CD4-positive, alpha-beta T cell treated with Interleukin-12 subunit alpha and Interleukin-12 subunit beta, for 1 hour (primary cell): ENCODE measurements at regions not wholly inside any gene's neighbourhood (a gene's known extent, or its start where the extent isn't known, plus 50 kb on each side); places are given as distances from the start of the nearest gene placed in this dataset.
"Not testable (repeated sequence)": the region's sequence is repeated elsewhere in the genome, so short reads cannot be mapped to it uniquely, and the experiment has no call there.

ENCODE experiments used
- DNase-seq: peaks from one replicate; pipeline ENCODE4 v3.0.0-alpha.2; 2020

DNA sequence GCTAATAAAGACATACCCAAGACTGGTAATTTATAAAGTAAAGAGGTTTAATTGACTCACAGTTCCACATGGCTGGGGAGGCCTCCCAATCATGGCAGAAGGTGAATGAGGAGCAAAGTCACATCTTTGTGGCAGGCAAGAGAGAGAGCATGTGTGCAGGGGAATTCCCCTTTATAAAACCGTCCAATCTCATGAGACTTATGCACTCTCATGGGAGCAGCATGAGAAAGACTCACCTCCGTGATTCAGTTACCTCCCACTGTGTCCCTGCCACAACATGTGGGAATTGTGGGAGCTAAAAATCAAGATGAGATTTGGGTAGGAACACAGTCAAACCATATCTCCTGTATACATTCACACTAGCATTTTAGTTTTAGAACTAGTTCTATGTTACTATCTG lies 101.7 kb upstream of the NIPA1 start:
- DNase-seq, result not testable (repeated sequence)

DNA sequence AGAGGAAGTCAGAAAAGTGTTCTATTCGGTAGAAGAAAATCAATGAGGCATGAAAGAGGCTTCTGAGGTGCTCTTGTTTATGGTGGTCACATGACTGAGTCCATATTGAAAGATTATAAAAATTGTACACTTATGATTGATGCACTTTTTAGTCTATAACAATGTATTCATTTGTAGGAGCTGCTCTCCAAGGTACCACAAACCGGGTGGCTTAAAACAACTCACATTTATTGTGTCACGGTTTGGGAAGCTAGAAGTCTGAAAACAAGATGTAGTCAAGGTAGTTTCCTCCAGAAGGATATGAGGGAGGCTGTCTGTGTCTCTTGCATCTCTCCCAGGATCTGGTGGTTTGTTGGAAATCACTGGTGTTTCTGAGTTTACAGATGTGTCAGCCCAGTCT lies 86.6 kb upstream of the NIPA1 start:
- DNase-seq, result not testable (repeated sequence)

GRCh38 chr15:22710831-22711341 lies 75.6 kb upstream of the NIPA1 start:
- DNase-seq, result not testable (repeated sequence)

GRCh38 chr15:22713933-22714332 lies 72.5 kb upstream of the NIPA1 start:
- DNase-seq, result not testable (repeated sequence)

GRCh38 chr15:22714358-22715132 lies 71.9 kb upstream of the NIPA1 start:
- not testable (repeated sequence) for DNase-seq

DNA sequence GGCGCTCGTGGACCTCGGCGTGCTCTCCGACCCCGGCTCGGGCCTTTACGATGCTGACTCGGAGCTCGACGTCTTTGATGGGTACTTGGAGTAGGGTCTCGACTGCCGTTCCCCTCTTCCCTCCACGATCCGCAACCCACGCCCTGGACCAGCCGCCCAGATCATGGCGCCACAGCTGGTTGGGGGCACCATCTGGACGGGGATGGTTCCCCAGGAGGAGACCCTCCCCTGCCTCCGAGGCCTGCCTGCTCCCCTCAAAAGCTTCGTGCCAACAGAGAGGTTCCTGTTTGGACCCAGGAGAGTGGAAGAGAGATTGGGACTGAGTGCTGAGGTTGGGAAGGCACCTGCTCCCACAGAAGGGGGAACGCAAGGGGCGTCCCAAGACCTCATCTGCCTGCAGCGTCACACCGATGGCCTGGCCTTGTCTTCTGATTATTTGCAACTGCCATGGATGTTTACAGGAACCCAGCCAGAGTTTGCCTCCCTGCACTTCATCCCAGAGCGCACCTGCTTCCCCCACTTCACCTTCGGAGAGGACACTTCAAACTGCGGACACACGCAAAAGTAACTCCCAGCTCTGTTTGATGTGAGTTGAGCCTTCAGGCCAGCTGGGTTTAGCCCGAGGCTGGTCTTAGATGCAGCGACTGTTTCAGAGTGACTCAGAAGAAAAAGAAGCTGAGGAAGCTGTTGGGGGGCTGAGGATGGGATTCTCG lies 71.2 kb upstream of the NIPA1 start:
- not testable (repeated sequence) for DNase-seq

DNA sequence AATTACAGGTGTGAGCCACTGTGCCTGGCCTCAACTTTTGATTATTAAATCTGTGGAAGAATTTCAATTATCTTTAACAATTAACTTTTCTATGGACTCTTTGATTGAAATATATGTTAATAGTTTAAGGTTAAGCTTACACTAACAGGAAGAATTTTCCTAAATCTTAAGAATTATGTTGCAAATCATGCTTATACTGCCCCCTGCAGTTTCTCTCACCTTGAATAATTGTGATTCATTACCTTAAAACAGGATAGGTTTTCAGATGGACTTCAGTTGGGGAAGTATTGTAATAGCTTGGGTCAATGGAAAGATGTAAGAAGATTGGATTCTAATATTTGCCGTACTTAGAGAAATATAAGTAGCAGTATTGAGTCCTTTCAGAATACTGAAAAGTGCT lies 66.5 kb upstream of the NIPA1 start:
- DNase-seq, result peak; percentile 9

DNA sequence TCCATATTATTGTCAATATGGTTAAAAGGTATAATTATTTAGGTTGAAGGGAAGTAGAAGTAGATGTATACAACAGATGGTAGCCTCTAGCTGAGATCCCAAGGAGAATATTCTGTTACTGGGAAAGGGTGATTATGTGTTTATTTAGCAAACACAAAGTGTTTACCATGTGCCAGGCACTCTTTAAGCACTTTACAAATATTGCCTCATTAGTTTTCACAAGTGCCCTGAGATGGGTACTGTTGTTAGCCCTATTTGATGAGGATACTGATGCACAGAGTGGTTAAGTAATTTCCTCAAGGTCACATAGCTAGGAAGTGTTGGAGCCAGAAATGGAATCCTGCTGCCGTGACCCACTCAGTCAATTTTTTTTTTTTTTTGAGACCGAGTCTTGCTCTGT lies 60.3 kb upstream of the NIPA1 start:
- DNase-seq, result not testable (repeated sequence)

DNA sequence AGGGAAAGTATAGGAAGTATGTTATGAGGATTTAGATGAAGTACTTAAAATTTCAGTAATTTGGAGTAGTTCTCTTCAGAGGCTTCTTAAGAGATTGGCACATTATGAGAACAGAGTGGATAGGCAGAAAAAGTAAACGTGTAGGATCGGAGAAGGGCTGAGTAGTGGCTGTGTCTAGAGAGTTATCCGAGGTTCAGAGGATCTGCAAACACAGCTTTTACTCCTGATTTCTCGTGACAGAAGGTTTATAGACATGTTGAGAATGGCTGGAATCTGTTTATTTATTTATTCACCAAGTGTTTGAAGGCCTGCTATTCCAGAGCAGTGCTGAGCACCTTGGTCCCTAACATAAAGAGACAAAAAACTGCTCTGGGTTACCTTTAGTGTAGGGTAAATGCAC lies 51.4 kb upstream of the NIPA1 start:
- not testable (repeated sequence) for DNase-seq

DNA sequence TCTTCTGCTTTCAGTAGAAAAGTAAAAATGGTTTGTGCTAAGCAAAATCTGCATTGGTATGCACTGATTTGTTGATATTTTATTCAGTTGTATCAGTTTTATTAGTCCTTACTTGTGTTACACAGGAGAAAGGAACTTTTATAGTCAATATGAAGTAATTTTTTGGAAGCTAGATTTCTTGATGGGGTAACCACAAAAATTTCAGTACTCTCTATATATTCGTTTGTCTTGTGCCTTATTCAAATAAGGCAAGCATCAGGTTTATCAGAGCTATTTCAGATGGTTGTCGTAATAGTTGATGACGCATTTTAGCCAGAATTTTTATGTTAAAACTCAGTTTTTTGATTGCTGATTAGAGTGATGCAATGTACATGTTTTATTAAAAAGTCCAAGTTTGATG lies 50.7 kb upstream of the NIPA1 start:
- no peak for DNase-seq

DNA sequence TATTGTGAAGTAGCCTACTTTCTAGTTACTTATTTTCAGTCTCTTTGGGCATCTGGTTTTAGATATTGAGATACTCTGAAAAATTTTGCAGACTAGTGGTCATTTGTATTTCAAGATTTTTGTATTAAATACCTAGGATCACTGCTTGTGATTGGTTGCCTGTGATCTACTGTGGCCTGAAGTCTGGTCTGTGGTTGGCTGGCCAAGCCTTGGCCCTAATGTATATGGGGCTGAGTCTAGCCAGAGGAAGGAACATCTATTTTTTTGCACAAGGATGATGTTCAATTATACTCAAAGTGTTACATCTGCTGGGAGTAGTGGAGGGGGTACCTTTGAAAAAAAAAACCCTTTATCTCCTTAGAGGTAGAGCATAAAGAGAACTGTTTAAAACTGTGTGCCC lies 50.2 kb upstream of the NIPA1 start:
- not testable (repeated sequence) for DNase-seq
